ENCODE measurements at regions not wholly inside any gene's neighbourhood (a gene's known extent, or its start where the extent isn't known, plus 50 kb on each side); places are given as distances from the start of the nearest gene placed in this dataset.

GRCh38 chr6:19524366-19525186 is 312.6 kb upstream of the ID4 start:
- TF ChIP-seq POLR2A (IDR thresholded peaks at IDR 0.05) (no peak), CTCF (IDR thresholded peaks at IDR 0.05) (no peak), POLR2AphosphoS5 (IDR thresholded peaks at IDR 0.05) (no peak)
